DND-41 (cell line): ENCODE measurements at regions not wholly inside any gene's neighbourhood (a gene's known extent, or its start where the extent isn't known, plus 50 kb on each side); places are given as distances from the start of the nearest gene placed in this dataset.

Experiments used
- EZH2 ChIP-seq: IDR thresholded peaks from 3 replicates; pipeline ENCODE4 v1.6.1; 2012; ENCODE audit warnings: borderline replicate concordance, low read depth, mild to moderate bottlenecking, moderate library complexity, low read length, inconsistent platforms; ENCODE audit not compliant: severe bottlenecking
- TF ChIP-seq, protein P1 (sequence below): IDR thresholded peaks from 2 replicates; pipeline ENCODE4 v1.5.1; 2012; ENCODE audit warnings: borderline replicate concordance, low read length, moderate library complexity, mild to moderate bottlenecking; ENCODE audit not compliant: poor library complexity, severe bottlenecking; ENCODE audit errors: extremely low read depth

DNA sequence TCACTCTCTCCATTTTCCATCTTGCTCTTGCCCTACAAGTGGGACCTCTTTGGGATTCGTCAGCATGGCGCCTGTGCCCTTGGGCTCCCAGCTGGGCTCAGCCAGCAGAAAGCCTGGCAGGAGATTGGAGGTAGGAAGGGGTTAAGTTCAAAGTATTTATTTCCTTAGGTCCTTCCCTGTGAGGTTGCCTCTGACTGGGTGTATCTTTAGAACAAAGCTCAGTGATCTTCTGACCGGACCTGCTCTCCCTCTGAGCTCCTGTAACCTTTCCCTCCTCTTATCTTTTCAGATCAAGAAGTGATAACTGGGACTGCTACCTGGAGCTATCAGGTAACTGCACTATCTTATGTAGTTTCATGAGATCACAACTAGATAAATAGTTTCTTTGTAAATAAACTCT lies 75.8 kb upstream of the ABCD3 start:
- TF ChIP-seq, protein P1, sequence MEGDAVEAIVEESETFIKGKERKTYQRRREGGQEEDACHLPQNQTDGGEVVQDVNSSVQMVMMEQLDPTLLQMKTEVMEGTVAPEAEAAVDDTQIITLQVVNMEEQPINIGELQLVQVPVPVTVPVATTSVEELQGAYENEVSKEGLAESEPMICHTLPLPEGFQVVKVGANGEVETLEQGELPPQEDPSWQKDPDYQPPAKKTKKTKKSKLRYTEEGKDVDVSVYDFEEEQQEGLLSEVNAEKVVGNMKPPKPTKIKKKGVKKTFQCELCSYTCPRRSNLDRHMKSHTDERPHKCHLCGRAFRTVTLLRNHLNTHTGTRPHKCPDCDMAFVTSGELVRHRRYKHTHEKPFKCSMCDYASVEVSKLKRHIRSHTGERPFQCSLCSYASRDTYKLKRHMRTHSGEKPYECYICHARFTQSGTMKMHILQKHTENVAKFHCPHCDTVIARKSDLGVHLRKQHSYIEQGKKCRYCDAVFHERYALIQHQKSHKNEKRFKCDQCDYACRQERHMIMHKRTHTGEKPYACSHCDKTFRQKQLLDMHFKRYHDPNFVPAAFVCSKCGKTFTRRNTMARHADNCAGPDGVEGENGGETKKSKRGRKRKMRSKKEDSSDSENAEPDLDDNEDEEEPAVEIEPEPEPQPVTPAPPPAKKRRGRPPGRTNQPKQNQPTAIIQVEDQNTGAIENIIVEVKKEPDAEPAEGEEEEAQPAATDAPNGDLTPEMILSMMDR, result no peak
- no peak for TF ChIP-seq EZH2
